H1 (cell line): ENCODE measurements at regions not wholly inside any gene's neighbourhood (a gene's known extent, or its start where the extent isn't known, plus 50 kb on each side); places are given as distances from the start of the nearest gene placed in this dataset.

Experiments
- CTCF ChIA-PET: fragments of 300-600 bp; sonication (Branson Sonifier 250); formaldehyde crosslinking; loops from one replicate; lab custom pipeline; 2021; ENCODE audit not compliant: partially characterized antibody; lab: Charles Lee
- POLR2A ChIA-PET: fragments of 300-600 bp; sonication (Branson Sonifier 250); formaldehyde crosslinking; loops from one replicate; lab custom pipeline; 2021; ENCODE audit warnings: inconsistent platforms; ENCODE audit not compliant: partially characterized antibody; lab: Charles Lee
- DNase-seq, 2 experiments: peaks; one replicate each; pipeline versions ENCODE4 v3.0.0 to v3.0.0-alpha.2; 2010 to 2022; ENCODE audit warnings: low spot score in 2 of 2, low read depth in 1 of 2, mixed read lengths in 1 of 2
- FAIRE-seq: peaks from 2 replicates; lab custom pipeline; 2011; peaks lifted over from hg19 to GRCh38; lab: Jason Lieb, UNC
- H2AFZ ChIP-seq: 2 replicates; pipeline ENCODE4 v1.8.1; 2012; ENCODE audit warnings: low read length, inconsistent platforms
- H2AK5ac ChIP-seq: 2 replicates; pipeline ENCODE4 v1.6.1; 2013; ENCODE audit warnings: low read depth, low read length
- H2BK120ac ChIP-seq: replicated peaks from 2 replicates; pipeline ENCODE3; 2013; ENCODE audit warnings: low read depth, low read length, inconsistent platforms
- H2BK12ac ChIP-seq: 2 replicates; pipeline ENCODE4 v1.6.1; 2013; ENCODE audit warnings: low read depth, low read length
- H2BK15ac ChIP-seq: 2 replicates; pipeline ENCODE4 v1.6.1; 2013; ENCODE audit warnings: low read length
- H2BK20ac ChIP-seq: 2 replicates; pipeline ENCODE4 v1.6.1; 2013; ENCODE audit warnings: low read length
- H2BK5ac ChIP-seq: 2 replicates; pipeline ENCODE4 v1.6.1; 2013; ENCODE audit warnings: low read depth, low read length
- H3K14ac ChIP-seq: 2 replicates; pipeline ENCODE4 v1.6.1; 2013; ENCODE audit warnings: inconsistent platforms; ENCODE audit not compliant: insufficient read length
- H3K18ac ChIP-seq: 2 replicates; pipeline ENCODE4 v1.6.1; 2013; ENCODE audit warnings: low read length; ENCODE audit errors: extremely low read depth
- H3K23ac ChIP-seq: 2 replicates; pipeline ENCODE4 v1.6.1; 2013; ENCODE audit warnings: inconsistent platforms; ENCODE audit not compliant: insufficient read length
- H3K23me2 ChIP-seq: 2 replicates; pipeline ENCODE4 v1.6.1; 2013; ENCODE audit warnings: low read depth, low read length
- H3K27ac ChIP-seq: 2 replicates; pipeline ENCODE4 v1.6.1; 2011; ENCODE audit warnings: low read depth, low read length, inconsistent platforms
- H3K27me3 ChIP-seq, 4 experiments: replicated peaks in 1 of 4; 1 replicate in 1 of 4; 2 replicates in 3 of 4; pipeline versions ENCODE4 v1.6.1 to v1.8.1; 2011 to 2013; ENCODE audit warnings: low read length in 3 of 4, mild to moderate bottlenecking in 3 of 4, inconsistent platforms in 2 of 4, mixed read lengths in 2 of 4, moderate library complexity in 1 of 4; ENCODE audit not compliant: control insufficient read depth in 3 of 4, insufficient read depth in 3 of 4; ENCODE audit errors: extremely low read depth in 1 of 4
- H3K36me3 ChIP-seq, 4 experiments: 2 replicates each; pipeline versions ENCODE4 v1.6.1 to v1.8.1; 2011 to 2013; ENCODE audit warnings: mild to moderate bottlenecking in 4 of 4, low read length in 3 of 4, moderate library complexity in 2 of 4, control low read depth in 1 of 4, inconsistent platforms in 1 of 4; ENCODE audit not compliant: insufficient read depth in 4 of 4, control insufficient read depth in 2 of 4
- H3K4ac ChIP-seq: replicated peaks from 2 replicates; pipeline ENCODE3; 2013; ENCODE audit warnings: low read length, low read depth, mixed read lengths, inconsistent platforms; ENCODE audit not compliant: insufficient read length
- H3K4me1 ChIP-seq, 4 experiments: replicated peaks in 1 of 4; 1 replicate in 1 of 4; 2 replicates in 3 of 4; pipeline versions ENCODE4 v1.6.1 to v1.8.1; 2011 to 2013; ENCODE audit warnings: low read length in 3 of 4, inconsistent platforms in 2 of 4, mixed read lengths in 1 of 4; ENCODE audit not compliant: insufficient read depth in 4 of 4, control insufficient read depth in 3 of 4
- H3K4me2 ChIP-seq, 2 experiments: 2 replicates each; pipeline versions ENCODE4 v1.6.1 to v1.8.1; 2011 to 2013; ENCODE audit warnings: low read depth in 2 of 2, low read length in 2 of 2, control low read depth in 1 of 2, inconsistent platforms in 1 of 2, mild to moderate bottlenecking in 1 of 2; ENCODE audit not compliant: insufficient read depth in 1 of 2
- H3K4me3 ChIP-seq, 4 experiments: fragments of 200-600, 300-600 bp in 1 of 4; sonication (generic), shearing (Covaris generic), sonication (Bioruptor Twin) in 1 of 4; 2 replicates each; pipeline versions ENCODE4 v1.5.1 to v1.8.1; 2011 to 2016; ENCODE audit warnings: low read length in 4 of 4, low read depth in 3 of 4, control low read depth in 2 of 4, inconsistent platforms in 2 of 4, mild to moderate bottlenecking in 2 of 4, mixed read lengths in 1 of 4, moderate library complexity in 1 of 4; ENCODE audit not compliant: insufficient read depth in 2 of 4; ENCODE audit errors: extremely low read depth in 1 of 4
- H3K56ac ChIP-seq: replicated peaks from 2 replicates; pipeline ENCODE3; 2013; ENCODE audit warnings: low read depth, mild to moderate bottlenecking, mixed read lengths, low read length, inconsistent platforms; ENCODE audit not compliant: insufficient read length
- H3K79me1 ChIP-seq: 2 replicates; pipeline ENCODE4 v1.6.1; 2013; ENCODE audit warnings: low read depth, low read length, control low read depth
- H3K79me2 ChIP-seq, 2 experiments: 2 replicates each; pipeline versions ENCODE4 v1.6.1 to v1.8.1; 2012 to 2013; ENCODE audit warnings: low read length in 2 of 2, mild to moderate bottlenecking in 2 of 2, inconsistent platforms in 1 of 2; ENCODE audit not compliant: insufficient read depth in 2 of 2, control insufficient read depth in 1 of 2
- H3K9ac ChIP-seq, 4 experiments: replicated peaks in 1 of 4; 1 replicate in 1 of 4; 2 replicates in 3 of 4; pipeline versions ENCODE4 v1.6.1 to v1.8.1; 2011 to 2013; ENCODE audit warnings: low read depth in 3 of 4, low read length in 3 of 4, control low read depth in 2 of 4, mild to moderate bottlenecking in 2 of 4, moderate library complexity in 2 of 4, inconsistent platforms in 1 of 4; ENCODE audit errors: extremely low read depth in 1 of 4
- H3K9me3 ChIP-seq, 2 experiments: 2 replicates each; pipeline versions ENCODE4 v1.6.1 to v1.8.1; 2012 to 2013; ENCODE audit warnings: mild to moderate bottlenecking in 2 of 2, moderate library complexity in 2 of 2, control low read depth in 1 of 2, inconsistent platforms in 1 of 2, low read depth in 1 of 2, low read length in 1 of 2, mixed read lengths in 1 of 2; ENCODE audit not compliant: insufficient read depth in 2 of 2
- H4K20me1 ChIP-seq, 2 experiments: replicated peaks in 1 of 2; 2 replicates each; pipeline versions ENCODE3 to v1.8.1; 2011 to 2013; ENCODE audit warnings: inconsistent platforms in 2 of 2, low read length in 2 of 2, mild to moderate bottlenecking in 1 of 2; ENCODE audit not compliant: insufficient read depth in 2 of 2, control insufficient read depth in 1 of 2
- H4K5ac ChIP-seq: 2 replicates; pipeline ENCODE4 v1.6.1; 2013; ENCODE audit warnings: low read length, low read depth, mixed read lengths, inconsistent platforms; ENCODE audit not compliant: insufficient read length
- H4K8ac ChIP-seq: 2 replicates; pipeline ENCODE4 v1.8.0; 2013; ENCODE audit warnings: mild to moderate bottlenecking, moderate library complexity, low read length, inconsistent platforms; ENCODE audit not compliant: insufficient read depth; ENCODE audit errors: extremely low read depth
- H4K91ac ChIP-seq: replicated peaks from 2 replicates; pipeline ENCODE3; 2013; ENCODE audit warnings: low read length, mixed read lengths, inconsistent platforms; ENCODE audit not compliant: insufficient read length
- CBX5 ChIP-seq: fragments of 300-800, 300-1000 bp; sonication (generic); IDR thresholded peaks from 2 replicates; pipeline ENCODE4 v1.7.1; 2016; ENCODE audit warnings: antibody characterized with exemption, low read length, low read depth
- WGBS, 2 experiments: shearing (Covaris generic) in 1 of 2; methylation state at CpG; one replicate each; pipeline versions ENCODE4 v1.1.6 to v1.1.7; 2013 to 2015; ENCODE audit warnings: low lambda C conversion rate in 2 of 2, mixed read lengths in 2 of 2, inconsistent platforms in 1 of 2, low coverage in 1 of 2, missing lambda C conversion rate in 1 of 2; ENCODE audit not compliant: insufficient replicate concordance in 2 of 2, insufficient coverage in 1 of 2, insufficient read length in 1 of 2; ENCODE audit errors: extremely low coverage in 1 of 2, missing lambda C conversion rate in 1 of 2; 5-methylcytosine and 5-hydroxymethylcytosine counted together

DNA sequence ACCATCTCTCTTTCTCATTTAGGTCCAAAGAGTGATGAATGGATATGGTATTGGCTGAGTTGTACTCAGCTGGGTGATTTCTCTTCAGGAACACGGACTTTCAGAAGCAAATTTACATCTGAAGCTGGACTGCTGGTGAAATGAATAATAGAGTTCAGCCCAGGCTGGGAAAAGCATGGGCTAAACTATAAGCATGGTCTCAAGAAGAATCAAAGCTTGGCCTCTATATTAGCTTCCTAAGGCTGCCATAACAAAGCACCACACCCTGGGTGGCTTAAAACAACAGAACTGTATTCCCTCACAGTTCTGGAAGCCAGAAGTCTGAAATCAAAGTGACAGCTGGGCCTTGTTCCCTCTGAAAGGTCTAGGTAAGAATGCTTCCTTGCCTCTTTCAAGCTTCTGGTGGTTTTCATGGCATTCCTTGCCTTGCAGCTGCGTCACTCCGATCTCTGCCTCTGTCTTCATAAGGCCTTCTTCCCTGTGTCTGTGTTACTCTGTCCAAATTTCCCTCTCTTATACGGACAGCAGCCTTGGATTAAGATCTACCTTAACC is 89.8 kb upstream of the CES5A start:
- WGBS, 2 experiments: 93% methylated on average over 4 of the region's 4 CpGs; no CpG with 5 or more reads in 1 of the 2 experiments
- DNase-seq (no peak), FAIRE-seq (peak; percentile 48)
- Histone ChIP-seq H3K23me2 (peaks cover 2% of the 10 kb centered on the region; the same call in 1 of the 2 replicates), H4K91ac (no peak overlapping the region), H3K27ac (no peak overlapping the region), H2AFZ (0 out of 2 replicates have a peak overlapping the region, but pooled peaks have one; percentile 21), H3K79me2 (no peaks in the 10 kb centered on the region), H2AK5ac (no peak overlapping the region), H3K4ac (no peak overlapping the region), H3K4me1 (peaks cover 0 to 14% (median 6%) of the 10 kb centered on the region in 4 experiments; a peak in 4 of 7 replicates), H3K4me3 (no peak overlapping the region), H2BK20ac (no peak overlapping the region), H4K5ac (no peak overlapping the region), H2BK12ac (peak overlapping the region; percentile 20; the same call in 1 of the 2 replicates), H3K9me3 (peaks cover 6% of the 10 kb centered on the region in 2 experiments; a peak in 1 of 4 replicates), H3K23ac (no peak overlapping the region), H3K36me3 (no peaks in the 10 kb centered on the region; a peak in 2 of 8 replicates), H3K79me1 (no peaks in the 10 kb centered on the region), H3K4me2 (no peak overlapping the region; a peak in 1 of 4 replicates), H3K14ac (no peak overlapping the region), H4K20me1 (no peaks in the 10 kb centered on the region), H3K9ac (no peak overlapping the region), H3K56ac (no peak overlapping the region), H2BK120ac (peak overlapping the region; percentile 22), H4K8ac (no peak overlapping the region)
- POLR2A ChIA-PET: no interaction called here
- CTCF ChIA-PET: interaction anchor here (0.6 to 1.0 kb wide), 3 partner anchors 12 to 106 kb away, joined by 3 to 4 read pairs (median 3); no protein-coding TSS in a partner anchor
- TF ChIP-seq CBX5: no peak
- TF ChIP-seq, all 59 proteins: peak for 0
- Histone ChIP-seq H2BK5ac (no peak overlapping the region), H2BK15ac (no peak overlapping the region), H3K27me3 (no peaks in the 10 kb centered on the region), H3K18ac (no peak overlapping the region; the same call in 1 of the 2 replicates)
